HL-60/S4 treated with phorbol 12-myristate 13-acetate at 8.2 ng/mL for 4 days and 3 days (cell line): ENCODE measurements at regions not wholly inside any gene's neighbourhood (a gene's known extent, or its start where the extent isn't known, plus 50 kb on each side); places are given as distances from the start of the nearest gene placed in this dataset.

Source experiments
- in situ Hi-C: fragments of 300-500 bp; cut with MboI; formaldehyde crosslinking; loops from 2 replicates; pipeline ENCODE4 v1.15.0; 2022; ENCODE audit warnings: low sequenced_read_pairs

- in situ Hi-C loops: no loop called here
Measured at GRCh38 chr6:98783578-98783977, 50.8 kb upstream of the POU3F2 start.
